Superior temporal gyrus (tissue), 1 donor: ENCODE measurements at regions not wholly inside any gene's neighbourhood (a gene's known extent, or its start where the extent isn't known, plus 50 kb on each side); places are given as distances from the start of the nearest gene placed in this dataset.
"Not testable (repeated sequence)": the region's sequence is repeated elsewhere in the genome, so short reads cannot be mapped to it uniquely, and the experiment has no call there.

Experiments
- DNase-seq: peaks from one replicate; pipeline ENCODE4 v3.0.0-alpha.2; 2016; ENCODE audit errors: extremely low spot score

- DNase-seq = no peak
Measured at GRCh38 chr2:122011493-122012270, 256.2 kb downstream of the TSN start.

- no peak for DNase-seq
Measured at GRCh38 chr2:122018736-122019135, 263.3 kb downstream of the TSN start.

GRCh38 chr2:122019724-122020123, 264.3 kb downstream of the TSN start:
- peak; percentile 28 for DNase-seq

- no peak for DNase-seq
Measured at GRCh38 chr2:122020377-122020776, 264.9 kb downstream of the TSN start.

- DNase-seq = no peak
Measured at GRCh38 chr2:122021941-122022340, 266.5 kb downstream of the TSN start.

- DNase-seq = no peak
Measured at GRCh38 chr2:122022531-122022930, 267.1 kb downstream of the TSN start.

- DNase-seq = no peak
Measured at GRCh38 chr2:122023059-122023864, 267.8 kb downstream of the TSN start.

GRCh38 chr2:122027510-122028217, 272.2 kb downstream of the TSN start:
- DNase-seq = no peak

GRCh38 chr2:122028371-122029100, 273.1 kb downstream of the TSN start:
- peak; percentile 30 for DNase-seq

- DNase-seq = no peak
Measured at GRCh38 chr2:122029456-122029855, 274.0 kb downstream of the TSN start.

GRCh38 chr2:122029945-122030344, 274.5 kb downstream of the TSN start:
- DNase-seq = no peak

GRCh38 chr2:122031544-122032263, 276.3 kb downstream of the TSN start:
- no peak for DNase-seq

GRCh38 chr2:122032264-122032645, 276.8 kb downstream of the TSN start:
- no peak for DNase-seq

- no peak for DNase-seq
Measured at GRCh38 chr2:122033778-122034177, 278.3 kb downstream of the TSN start.

- DNase-seq = no peak
Measured at GRCh38 chr2:122034344-122034743, 278.9 kb downstream of the TSN start.

- DNase-seq = no peak
Measured at GRCh38 chr2:122034777-122035176, 279.3 kb downstream of the TSN start.

GRCh38 chr2:122038816-122039215, 283.4 kb downstream of the TSN start:
- not testable (repeated sequence) for DNase-seq

- DNase-seq = no peak
Measured at GRCh38 chr2:122041455-122041854, 286.0 kb downstream of the TSN start.

- DNase-seq = not testable (repeated sequence)
Measured at GRCh38 chr2:122051659-122052058, 296.2 kb downstream of the TSN start.

- DNase-seq = no peak
Measured at GRCh38 chr2:122055521-122055931, 300.1 kb downstream of the TSN start.

GRCh38 chr2:122056853-122057252, 301.4 kb downstream of the TSN start:
- DNase-seq = no peak
